GM21423 (cell line): ENCODE measurements at regions not wholly inside any gene's neighbourhood (a gene's known extent, or its start where the extent isn't known, plus 50 kb on each side); places are given as distances from the start of the nearest gene placed in this dataset.

Source experiments
- ATAC-seq: cut with Tn5 transposase; IDR thresholded peaks from one replicate; pipeline ENCODE4 v1.9.1; 2021; ENCODE audit warnings: mild to moderate bottlenecking, moderate library complexity; ENCODE audit not compliant: unreplicated experiment

DNA sequence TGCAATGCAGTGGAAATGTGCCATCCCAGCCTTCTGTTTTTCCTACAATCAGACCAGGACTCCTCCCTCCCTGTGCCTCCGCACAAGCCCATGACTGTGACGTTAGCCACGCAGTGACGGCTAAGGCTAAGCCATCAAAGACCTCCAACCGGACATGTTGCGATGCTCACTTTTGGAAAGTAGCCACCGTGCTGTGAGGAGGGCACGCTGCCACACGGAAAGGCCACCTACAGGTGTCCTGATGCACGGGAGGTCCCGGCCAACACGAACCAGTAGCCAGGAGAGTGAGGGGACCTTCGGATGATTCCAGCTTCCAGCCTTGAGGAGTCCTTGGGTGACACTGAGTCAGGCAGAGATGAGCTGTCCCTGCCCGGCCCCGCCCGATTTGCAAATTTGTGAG is 53.9 kb downstream of the FOXL1 start:
- ATAC-seq, result no peak

DNA sequence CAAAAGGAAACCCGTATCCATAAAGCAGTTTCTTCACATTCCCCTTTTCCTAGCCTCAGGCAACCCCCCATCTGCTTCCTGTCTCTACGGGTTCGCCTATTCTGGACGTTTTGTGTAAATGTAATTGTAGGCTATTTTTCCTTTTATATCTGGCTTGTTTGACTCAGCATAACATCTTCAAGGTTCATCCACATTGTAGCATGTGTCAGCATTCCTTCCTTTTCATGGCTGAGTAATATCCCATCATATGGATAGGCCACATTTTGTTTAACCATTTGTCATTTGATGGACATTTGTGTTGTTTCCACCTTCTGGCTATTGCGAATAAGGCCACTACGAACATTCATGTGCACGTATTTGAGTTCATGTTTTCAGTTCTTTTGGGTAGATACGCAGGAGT is 54.6 kb downstream of the FOXL1 start:
- no peak for ATAC-seq

DNA sequence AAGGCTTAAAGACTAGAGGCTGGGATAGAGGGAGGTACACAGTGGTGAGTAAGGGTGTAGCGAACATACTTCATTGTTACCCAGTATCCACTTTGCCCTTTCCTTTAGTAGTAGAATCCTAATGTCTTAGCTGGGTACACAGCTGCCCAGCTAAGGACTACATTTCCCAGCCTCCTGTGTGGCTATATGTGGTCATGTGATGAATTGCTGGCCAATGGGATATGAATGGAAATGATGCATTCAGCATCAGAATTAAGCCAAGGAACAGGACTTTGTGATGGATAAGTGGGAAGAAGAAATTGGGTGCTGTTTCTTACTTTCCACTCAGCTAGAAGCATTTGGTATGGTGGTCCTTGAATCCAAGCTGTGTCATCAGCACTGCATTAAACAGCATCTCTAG is 55.9 kb downstream of the FOXL1 start:
- no peak for ATAC-seq

DNA sequence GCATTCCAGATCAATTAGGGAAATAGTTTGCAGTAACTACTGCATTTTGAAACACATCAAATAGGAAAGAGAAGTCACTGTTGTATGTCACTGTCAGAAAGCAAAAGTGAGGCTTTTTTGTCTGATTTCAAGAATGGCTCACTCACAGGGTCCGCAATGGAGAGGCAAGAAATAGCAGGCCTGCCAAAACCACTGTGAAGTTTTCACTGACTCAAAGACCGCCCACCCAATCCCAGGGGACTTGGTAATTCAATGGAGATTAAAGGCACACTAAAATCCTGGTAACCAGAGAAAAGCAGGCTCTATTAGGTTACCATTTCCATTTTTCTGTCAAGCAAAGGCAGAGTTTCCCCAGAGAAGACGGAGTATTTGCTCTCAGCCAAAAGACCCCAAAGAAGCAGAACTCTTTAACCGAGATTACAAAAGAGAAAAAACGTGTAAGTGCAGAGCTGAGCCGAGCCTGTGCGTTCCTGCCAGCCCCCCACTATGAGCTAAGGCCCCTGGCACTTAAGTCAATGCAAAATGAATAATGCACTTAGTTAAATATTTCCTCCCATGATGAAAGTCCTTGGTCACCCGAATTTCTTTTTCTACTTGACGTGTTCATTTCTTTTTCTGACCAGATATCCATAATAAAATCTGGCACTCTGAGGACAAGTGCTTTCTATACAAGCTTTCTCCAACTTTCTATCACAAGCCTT is 57.0 kb downstream of the FOXL1 start:
- ATAC-seq, result no peak

DNA sequence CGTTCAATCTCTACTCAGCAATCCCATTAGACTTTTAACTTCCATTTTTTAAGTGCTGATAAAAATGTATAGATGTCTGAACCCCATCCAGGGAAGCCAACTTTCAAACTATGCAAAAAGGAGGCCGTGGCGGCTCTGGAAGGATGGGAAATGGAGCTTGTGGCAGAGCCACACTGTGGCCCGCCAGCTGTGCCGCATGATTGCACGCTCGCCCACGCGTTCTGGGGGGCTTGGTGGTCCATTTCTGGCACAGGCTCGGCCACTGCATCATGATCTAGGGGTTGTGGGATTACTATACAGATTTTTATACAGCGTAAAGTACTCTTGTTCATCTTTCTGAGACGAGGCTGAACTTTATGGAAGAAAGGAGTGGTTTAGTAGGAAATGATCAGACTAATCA is 57.6 kb downstream of the FOXL1 start:
- ATAC-seq, result no peak

DNA sequence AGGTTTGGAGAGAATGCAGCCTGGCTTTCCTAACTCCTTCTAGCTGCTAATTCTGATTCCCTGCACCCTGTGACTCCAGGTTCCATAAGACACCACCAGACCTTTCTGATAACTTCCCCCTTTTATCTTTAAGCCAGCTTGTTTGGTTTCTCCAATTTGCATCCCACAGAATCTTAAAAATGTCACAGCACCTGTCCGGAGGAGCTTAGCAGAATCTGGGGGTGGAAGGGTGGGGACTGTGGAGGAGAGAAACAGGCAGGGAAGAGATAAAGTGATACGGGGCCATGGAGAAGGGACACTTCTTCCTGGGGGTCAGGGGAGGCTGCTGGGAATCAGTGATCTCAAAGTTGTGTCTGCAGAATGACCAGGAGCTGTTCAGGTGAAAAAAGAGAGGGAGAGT is 59.4 kb downstream of the FOXL1 start:
- no peak for ATAC-seq

DNA sequence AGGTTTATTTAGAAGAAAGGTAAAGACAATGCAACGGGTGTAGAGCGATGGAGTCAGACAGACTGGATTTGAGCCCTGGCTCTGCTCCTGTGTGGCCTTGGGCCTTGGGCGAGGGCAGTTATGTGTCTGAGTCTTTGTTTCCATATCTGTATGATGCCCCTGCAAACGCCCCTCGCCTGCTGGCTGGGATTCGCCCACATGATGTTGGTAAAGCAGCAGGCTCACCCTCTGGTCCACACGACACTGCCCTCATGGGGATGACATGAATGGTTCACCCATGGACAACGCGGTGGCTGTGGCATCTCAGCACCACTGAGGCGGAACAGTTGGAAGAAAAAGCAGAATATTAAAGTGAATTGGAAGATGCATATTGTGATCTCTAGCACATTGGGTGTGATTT is 60.3 kb downstream of the FOXL1 start:
- ATAC-seq, result no peak

DNA sequence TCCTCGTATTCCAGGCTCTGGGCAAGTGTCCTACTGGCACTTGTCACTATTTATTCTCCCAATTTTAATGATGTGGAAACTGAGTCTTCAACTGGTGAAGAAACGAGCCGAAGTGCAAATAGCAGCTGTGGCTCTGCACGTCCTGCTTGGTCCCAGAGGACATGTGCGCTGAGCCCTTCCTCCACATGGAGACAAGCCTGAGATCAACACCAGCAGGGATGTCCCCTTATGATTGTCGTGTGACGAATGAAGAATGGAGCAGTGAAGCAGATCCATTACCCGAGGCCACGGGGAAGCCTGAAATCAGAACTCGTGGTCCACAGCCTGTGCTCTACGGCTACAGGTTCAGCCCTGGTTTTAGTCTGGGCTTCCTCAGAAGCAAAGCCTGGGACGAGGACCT is 61.0 kb downstream of the FOXL1 start:
- ATAC-seq, result no peak

DNA sequence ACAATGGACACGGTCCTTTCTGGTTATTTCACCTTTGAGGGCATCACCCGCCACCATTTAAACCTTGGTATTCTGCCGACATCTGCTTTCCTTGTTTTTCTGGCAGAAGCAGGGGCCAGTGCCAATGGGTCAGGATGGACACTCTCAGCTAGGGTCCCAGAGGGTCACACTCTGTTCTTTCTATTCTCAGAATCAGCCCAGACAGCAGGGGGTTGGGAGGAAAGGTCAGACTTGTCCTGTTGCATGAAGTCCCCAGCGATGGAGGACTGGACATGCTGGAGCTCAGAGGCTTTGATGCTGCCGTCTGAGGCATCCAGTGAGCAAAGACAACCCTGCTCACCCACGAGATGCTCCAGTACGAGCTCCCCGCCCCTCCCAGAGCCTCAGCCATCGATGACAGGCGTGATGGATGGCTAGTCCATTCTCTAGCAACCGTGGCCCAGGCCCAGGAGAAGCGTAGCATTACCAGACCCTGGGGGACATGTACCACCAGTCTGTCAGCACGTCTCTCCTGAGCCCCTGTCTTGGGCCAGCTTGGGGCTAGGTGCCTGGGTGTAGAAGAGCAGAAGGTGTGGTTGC is 62.0 kb downstream of the FOXL1 start:
- ATAC-seq, result no peak

DNA sequence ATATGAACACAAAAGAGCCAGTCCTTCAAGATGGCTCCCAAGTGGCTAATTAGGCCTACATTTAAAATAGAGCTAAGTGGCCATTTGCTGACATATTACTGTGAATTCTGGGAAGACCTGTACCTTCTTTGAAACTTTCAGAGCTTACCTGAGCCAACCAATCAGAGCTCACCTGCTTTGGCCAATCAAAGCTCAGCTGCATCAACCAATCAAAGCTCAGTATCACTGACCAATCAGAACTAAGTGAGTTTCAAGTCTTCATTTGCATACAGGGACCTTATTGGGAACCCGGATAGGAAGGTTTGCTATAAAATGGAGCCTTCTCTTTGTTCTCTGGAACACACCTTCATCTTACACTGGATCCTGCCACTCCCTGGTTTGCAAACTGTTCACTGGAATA is 63.7 kb downstream of the FOXL1 start:
- ATAC-seq, result no peak

DNA sequence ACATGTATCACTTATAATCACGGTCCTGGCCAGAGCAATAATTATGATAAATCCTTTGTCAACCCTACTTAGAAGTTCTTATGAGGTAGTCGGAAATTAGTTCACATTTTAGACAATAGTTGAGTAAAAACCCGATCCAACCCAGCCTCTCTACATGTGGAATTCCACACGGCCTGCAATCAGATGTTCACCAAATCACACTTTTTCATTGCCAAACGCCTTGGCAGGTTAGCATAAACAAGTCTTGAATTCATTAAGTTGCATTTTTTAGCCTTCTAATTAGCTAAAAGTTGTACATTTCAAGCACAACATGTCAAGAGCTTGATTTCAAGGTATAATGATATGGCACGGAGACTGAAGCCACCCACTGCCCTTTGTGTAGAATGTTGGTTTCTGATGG is 65.3 kb downstream of the FOXL1 start:
- no peak for ATAC-seq

DNA sequence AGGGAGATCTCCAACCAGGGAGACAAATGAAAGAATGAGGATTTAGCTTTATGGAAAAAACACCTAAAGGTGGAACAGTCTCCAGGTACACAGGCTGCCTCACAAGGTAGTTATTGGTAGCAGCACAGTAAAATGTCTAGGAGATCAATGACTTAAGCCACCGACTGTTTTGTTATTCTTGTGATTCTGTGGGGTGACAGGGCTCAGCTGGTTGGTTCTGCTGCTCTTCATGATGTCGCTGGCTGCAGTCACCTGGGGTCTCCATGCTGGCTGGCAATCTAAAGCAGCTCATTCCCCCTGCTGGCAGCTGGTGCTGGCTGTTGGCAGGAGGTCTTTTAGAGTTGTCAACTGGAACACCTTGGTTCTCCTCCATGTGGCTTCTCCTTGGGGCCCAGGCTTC is 69.2 kb downstream of the FOXL1 start:
- no peak for ATAC-seq

DNA sequence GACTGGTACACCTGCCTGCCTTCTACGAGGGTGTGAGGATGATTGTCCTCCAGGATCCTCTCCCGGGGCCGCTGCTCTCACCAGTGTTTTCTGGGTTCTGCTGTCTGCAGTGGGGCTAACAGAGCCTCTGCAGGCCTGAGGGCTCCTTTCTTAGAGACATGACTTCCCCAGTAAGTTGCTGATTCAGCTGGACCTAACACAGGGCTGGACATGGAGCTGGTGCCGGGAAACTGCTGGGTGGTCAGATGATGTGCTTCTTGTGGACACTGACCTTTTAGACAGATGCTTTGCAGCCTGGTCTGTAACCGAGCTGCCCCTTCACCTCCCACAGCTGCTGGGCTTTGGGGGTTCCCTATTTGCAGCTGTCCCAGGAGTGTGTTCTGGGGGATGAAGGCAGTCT is 71.5 kb downstream of the FOXL1 start:
- ATAC-seq, result no peak

DNA sequence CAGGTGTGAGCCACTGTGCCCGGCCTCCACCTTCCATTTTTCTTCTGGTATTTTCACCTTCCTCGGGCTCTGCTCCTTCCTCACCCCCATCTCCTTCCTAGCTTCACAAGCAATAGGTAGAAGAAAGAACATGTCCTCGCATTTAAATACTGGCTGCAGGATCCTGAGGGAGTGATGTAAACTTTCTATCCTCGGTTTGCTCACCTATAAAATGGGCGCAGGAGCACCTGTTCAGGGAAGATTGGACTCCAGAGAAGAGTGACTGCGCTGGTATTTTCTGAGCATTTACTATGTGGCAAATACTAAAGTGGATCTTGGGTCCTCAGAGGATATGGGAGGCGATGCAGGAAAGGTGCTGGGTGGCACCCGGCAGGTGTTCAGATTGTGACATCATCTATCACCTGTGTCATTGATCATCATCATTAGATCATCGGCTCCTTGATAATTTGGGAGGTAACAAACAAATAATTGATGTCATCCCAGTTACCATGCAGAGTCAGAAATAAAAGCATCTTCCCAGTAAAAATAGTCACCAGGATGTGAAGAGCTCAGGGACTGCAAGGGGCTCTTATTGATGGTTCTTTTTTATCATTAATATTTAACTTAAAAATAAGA is 72.8 kb downstream of the FOXL1 start:
- ATAC-seq, result no peak

DNA sequence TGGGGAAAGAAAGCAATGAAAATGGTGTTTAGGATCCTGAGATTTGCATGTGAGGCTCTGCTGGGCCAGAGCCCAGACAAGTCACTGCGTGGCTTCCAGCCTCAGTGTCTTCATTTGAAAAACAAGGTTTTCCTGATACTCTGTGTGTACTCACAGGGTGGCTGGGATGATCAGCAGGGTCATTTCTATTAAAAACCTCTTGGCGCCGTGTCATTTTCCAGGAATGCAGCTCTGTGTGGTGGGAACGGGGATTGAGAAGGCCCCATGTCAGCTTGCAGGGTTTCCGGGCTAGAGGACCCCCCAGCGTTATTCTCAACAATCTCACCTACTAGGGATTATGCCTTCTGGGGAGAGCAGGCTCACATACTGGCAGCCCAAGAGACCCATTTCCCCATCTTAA is 73.5 kb downstream of the FOXL1 start:
- ATAC-seq, result no peak

DNA sequence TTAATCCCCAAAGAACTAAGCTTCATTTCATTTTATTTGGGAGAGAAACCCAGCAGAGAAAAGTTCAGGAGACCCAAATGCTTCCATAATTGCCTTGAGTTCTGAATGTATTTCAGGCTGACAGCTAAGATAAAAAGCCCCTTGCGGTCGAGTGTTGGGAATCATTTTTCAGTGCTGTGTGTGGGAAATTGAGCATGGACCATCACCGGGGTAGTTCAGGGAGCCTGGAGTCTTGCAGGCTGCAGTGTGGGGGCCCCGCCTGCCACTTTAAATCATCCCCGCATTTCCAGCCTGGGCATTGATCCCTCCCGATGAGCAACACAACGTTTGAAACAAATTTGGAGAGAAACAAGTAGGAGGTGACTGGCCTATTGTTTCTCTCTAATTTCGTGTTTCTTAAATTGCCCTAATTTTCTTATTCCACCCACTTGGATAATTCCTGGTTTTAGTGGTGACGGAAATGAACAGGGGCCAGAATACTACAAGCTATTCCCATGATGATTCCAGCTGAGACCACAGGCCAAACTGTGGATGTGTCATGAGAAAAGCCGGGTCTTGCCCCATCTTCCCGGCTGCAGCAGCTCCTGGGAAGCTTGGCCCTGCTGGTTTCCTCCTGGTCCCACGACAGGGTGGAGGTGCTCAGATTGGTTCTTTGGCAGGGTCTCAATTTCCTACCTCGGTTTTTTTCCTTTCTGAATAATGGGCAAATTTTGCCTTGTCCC is 75.1 kb downstream of the FOXL1 start:
- no peak for ATAC-seq

DNA sequence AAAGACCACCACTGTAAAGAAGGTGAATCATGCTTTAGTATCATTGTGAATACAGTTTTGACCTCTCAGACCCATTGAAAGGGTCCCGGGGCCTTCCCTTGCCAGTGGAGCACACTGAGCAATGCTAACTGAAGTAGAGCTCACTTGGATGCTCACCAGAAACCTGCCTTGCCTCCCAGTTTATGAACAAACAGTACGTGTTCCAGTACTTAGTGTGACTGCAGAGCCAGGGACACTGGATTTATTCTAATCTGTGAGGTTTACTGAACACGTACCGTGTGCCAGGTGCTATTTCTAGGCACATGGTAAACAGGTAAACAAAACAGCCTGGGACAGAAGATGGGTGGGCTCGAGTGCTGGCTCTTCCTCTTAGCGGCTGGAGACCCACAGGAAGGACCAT is 79.6 kb downstream of the FOXL1 start:
- no peak for ATAC-seq

DNA sequence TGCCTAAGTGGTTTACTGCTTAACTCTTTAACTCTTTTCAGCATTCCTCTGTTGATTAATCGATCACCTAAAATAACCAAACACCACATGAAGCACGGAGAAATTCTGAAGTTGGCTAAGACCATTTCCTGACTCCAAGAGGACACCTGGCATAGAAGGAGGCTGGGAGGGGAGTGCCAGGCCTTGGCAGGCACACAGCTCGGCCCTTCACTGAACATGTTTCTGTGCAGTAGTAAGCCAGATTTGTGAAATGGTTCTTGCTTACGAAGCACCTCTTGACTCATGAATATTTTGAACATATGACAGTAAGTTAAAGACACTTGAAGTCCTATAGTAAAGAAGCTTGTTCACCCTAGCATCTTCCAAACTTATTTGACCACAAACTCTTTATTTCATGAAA is 82.3 kb downstream of the FOXL1 start:
- ATAC-seq, result no peak

DNA sequence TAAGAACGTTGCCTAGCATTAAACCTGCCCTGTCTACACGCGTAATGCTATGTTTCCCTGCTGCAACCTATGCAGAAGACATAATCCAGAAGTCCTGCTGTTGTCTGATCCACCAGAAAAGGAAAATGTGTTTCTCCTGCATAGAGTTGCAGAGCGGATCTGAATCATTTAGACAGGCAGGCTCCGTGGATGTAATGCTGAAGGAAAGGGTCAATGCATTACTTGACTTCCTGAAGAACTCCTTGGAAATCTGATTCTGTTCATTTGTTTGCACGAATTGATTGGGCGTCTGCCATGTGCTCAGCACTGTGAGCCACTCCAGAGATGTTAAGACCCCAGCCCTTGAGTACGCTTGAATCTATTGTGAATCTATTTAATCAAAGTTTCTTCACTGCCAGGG is 83.4 kb downstream of the FOXL1 start:
- no peak for ATAC-seq

DNA sequence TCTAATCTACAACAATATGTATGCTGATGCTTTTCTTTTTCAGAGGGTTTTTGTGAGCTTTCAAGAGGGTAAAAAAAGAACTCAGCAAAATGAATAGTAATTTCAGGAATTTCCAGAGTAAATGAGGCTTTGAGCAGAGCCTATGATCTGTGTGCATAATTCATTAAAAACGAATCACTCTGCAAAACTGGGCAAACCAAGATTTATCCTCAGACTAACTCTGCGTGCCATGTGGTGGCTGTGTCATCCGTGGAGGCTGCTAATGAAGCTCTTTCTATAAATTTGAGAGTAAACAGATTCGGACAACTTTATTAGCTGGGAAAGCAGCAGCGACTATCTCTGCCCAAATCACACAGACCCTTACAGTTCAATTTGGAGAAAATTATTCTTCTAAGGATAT is 83.8 kb downstream of the FOXL1 start:
- ATAC-seq, result no peak

DNA sequence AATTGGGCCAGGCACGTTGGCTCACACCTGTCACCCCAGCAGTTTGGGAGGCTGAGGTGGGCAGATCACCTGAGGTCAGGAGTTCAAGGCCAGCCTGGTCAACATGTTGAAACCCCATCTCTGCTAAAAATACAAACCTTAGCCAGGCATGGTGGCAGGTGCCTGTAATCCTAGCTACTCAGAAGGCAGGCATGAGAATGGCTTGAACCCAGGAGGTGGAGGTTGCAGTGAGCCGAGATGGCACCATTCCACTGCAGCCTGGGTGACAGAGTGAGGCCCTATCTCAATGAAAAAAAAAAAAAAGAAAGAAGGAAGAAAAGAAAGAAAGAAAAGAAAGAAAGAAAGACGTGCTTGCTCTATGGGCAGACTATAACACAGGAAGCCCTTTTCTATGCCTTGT is 84.4 kb downstream of the FOXL1 start:
- ATAC-seq, result no peak
